ENCODE measurements at regions not wholly inside any gene's neighbourhood (a gene's known extent, or its start where the extent isn't known, plus 50 kb on each side); places are given as distances from the start of the nearest gene placed in this dataset.
"Not testable (repeated sequence)": the region's sequence is repeated elsewhere in the genome, so short reads cannot be mapped to it uniquely, and the experiment has no call there.

DNA sequence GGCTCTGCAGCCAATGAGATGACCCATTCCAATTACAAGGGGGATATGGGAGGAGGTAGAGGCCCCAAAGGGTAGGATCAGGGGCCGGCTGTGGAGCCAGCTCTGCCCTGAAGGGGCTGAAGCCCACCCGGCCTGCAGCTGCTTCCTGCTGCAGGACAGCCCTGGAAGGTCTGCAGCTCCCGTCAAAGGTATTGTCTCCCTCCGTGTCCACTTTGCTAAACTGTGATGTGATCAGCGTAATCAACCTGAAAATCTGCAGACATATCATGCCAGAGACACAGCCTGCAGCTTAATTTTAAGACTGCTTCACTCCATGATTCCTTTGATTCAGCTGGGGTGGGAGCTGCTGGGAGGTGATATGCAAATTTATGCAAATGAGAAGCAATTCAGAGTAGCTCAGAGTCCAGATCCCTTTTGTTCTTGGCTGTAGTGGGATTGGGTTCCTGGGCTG is 90.7 kb downstream of the GADD45G start:
- no peaks in the 10 kb centered on the region for H3K36me3 ChIP-seq (ENCODE audit: insufficient read depth)
- no peak overlapping the region for H2AFZ ChIP-seq
- H3K27ac Mint-ChIP-seq: peak overlapping the region; percentile 81; the same call in 1 of the 2 replicates
- peaks cover 20% of the 10 kb centered on the region for H3K4me1 ChIP-seq (ENCODE audit: insufficient read depth)
- H3K27me3 Mint-ChIP-seq (ENCODE audit: insufficient read depth, low read depth, poor library complexity): peaks cover 18% of the 10 kb centered on the region
- peak overlapping the region; percentile 41; the same call in 2 of the 3 replicates for H3K4me3 Mint-ChIP-seq
- TF ChIP-seq, protein P1, sequence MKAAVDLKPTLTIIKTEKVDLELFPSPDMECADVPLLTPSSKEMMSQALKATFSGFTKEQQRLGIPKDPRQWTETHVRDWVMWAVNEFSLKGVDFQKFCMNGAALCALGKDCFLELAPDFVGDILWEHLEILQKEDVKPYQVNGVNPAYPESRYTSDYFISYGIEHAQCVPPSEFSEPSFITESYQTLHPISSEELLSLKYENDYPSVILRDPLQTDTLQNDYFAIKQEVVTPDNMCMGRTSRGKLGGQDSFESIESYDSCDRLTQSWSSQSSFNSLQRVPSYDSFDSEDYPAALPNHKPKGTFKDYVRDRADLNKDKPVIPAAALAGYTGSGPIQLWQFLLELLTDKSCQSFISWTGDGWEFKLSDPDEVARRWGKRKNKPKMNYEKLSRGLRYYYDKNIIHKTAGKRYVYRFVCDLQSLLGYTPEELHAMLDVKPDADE (IDR thresholded peaks at IDR 0.05): no peak
- 0 out of 2 replicates have a peak, but pooled peaks have one; percentile 13 for TF ChIP-seq POLR2AphosphoS5 (IDR thresholded peaks at IDR 0.05; ENCODE audit: low read depth)
- TF ChIP-seq EZH2phosphoT487 (IDR thresholded peaks at IDR 0.05; ENCODE audit: unreplicated experiment): no peak
- no peak for TF ChIP-seq JUNB (IDR thresholded peaks at IDR 0.05; ENCODE audit: unreplicated experiment)
- no peak for TF ChIP-seq STAT1 (IDR thresholded peaks at IDR 0.05; ENCODE audit: unreplicated experiment)
- no peak for TF ChIP-seq NANOG (IDR thresholded peaks at IDR 0.05; ENCODE audit: borderline replicate concordance)
- TF ChIP-seq ZNF114 (CRISPR knock-in tag; IDR thresholded peaks at IDR 0.05): no peak
- TF ChIP-seq ZNF331 (CRISPR knock-in tag; IDR thresholded peaks at IDR 0.05; ENCODE audit: low read depth): no peak
- peaks cover 37% of the 10 kb centered on the region for H3K4me1 Mint-ChIP-seq
- no peaks in the 10 kb centered on the region for H3F3A ChIP-seq (replicated peaks; ENCODE audit: low read depth)
- no peaks in the 10 kb centered on the region for H4K20me1 ChIP-seq (replicated peaks; ENCODE audit: insufficient read depth)
- no peaks in the 10 kb centered on the region for H3K79me2 ChIP-seq (replicated peaks; ENCODE audit: insufficient read depth)
- H3K4me2 ChIP-seq: peak overlapping the region; percentile 31; the same call in 1 of the 2 replicates
- 0 out of 2 replicates have a peak overlapping the region, but pooled peaks have one; percentile 2 for H3K4me3 ChIP-seq
- H3K27me3 ChIP-seq (ENCODE audit: insufficient read depth): no peaks in the 10 kb centered on the region
- ATAC-seq (peak; percentile 94), DNase-seq (ENCODE audit: low spot score) (peak; percentile 80)
- H3K27ac ChIP-seq (ENCODE audit: low read depth): peak overlapping the region; percentile 1; the same call in 1 of the 2 replicates
- no peaks in the 10 kb centered on the region; the same call in 1 of the 2 replicates for H3K9me2 ChIP-seq (ENCODE audit: insufficient read depth)
- no peaks in the 10 kb centered on the region for H3K9me3 Mint-ChIP-seq
- no peaks in the 10 kb centered on the region; the same call in 1 of the 3 replicates for H3K36me3 Mint-ChIP-seq (ENCODE audit: low read depth)

DNA sequence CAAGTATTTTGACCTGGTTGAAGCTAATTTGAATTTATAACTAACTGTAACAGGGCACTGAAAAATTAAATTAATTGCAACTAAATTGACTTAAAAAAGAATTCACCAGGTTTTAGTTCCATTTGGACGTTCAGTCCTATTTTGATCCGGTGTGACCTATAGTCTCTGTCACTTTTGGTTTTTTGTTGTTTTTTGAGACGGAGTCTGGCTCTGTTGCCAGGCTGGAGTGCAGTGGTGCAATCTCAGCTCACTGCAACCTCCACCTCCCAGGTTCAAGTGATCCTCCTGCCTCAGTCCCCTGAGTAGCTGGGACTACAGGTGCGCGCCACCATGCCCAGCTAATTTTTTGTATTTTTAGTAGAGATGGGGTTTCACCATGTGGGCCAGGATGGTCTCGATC is 91.2 kb downstream of the GADD45G start:
- Histone ChIP-seq H3K4me2 (peak overlapping the region; percentile 31; the same call in 1 of the 2 replicates), H3K4me1 (ENCODE audit: insufficient read depth) (peaks cover 23% of the 10 kb centered on the region)
- peak overlapping the region; percentile 41; the same call in 2 of the 3 replicates for H3K4me3 Mint-ChIP-seq
- H2AFZ ChIP-seq; ATAC-seq; H3F3A ChIP-seq (replicated peaks; ENCODE audit: low read depth); H3K9me3 Mint-ChIP-seq; H3K27me3 ChIP-seq (ENCODE audit: insufficient read depth); DNase-seq (ENCODE audit: low spot score); H3K79me2 ChIP-seq (replicated peaks; ENCODE audit: insufficient read depth); H3K9me2 ChIP-seq (ENCODE audit: insufficient read depth); H3K4me3 ChIP-seq; H4K20me1 ChIP-seq (replicated peaks; ENCODE audit: insufficient read depth); H3K36me3 Mint-ChIP-seq (ENCODE audit: low read depth); H3K36me3 ChIP-seq (ENCODE audit: insufficient read depth); H3K27ac ChIP-seq (ENCODE audit: low read depth): not testable (repeated sequence)
- peaks cover 38% of the 10 kb centered on the region for H3K4me1 Mint-ChIP-seq
- peak overlapping the region; percentile 81; the same call in 1 of the 2 replicates for H3K27ac Mint-ChIP-seq
- peaks cover 15% of the 10 kb centered on the region for H3K27me3 Mint-ChIP-seq (ENCODE audit: insufficient read depth, low read depth, poor library complexity)

- no peaks in the 10 kb centered on the region for H3K79me2 ChIP-seq (replicated peaks; ENCODE audit: insufficient read depth)
- peaks cover 38% of the 10 kb centered on the region for H3K4me1 Mint-ChIP-seq
- H3K27me3 Mint-ChIP-seq (ENCODE audit: insufficient read depth, low read depth, poor library complexity): peaks cover 15% of the 10 kb centered on the region
- H3K4me3 ChIP-seq: no peak overlapping the region
- no peak overlapping the region for H3K4me3 Mint-ChIP-seq
- no peaks in the 10 kb centered on the region for H3F3A ChIP-seq (replicated peaks; ENCODE audit: low read depth)
- TF ChIP-seq NANOG (IDR thresholded peaks at IDR 0.05; ENCODE audit: borderline replicate concordance): no peak
- TF ChIP-seq, protein P2, sequence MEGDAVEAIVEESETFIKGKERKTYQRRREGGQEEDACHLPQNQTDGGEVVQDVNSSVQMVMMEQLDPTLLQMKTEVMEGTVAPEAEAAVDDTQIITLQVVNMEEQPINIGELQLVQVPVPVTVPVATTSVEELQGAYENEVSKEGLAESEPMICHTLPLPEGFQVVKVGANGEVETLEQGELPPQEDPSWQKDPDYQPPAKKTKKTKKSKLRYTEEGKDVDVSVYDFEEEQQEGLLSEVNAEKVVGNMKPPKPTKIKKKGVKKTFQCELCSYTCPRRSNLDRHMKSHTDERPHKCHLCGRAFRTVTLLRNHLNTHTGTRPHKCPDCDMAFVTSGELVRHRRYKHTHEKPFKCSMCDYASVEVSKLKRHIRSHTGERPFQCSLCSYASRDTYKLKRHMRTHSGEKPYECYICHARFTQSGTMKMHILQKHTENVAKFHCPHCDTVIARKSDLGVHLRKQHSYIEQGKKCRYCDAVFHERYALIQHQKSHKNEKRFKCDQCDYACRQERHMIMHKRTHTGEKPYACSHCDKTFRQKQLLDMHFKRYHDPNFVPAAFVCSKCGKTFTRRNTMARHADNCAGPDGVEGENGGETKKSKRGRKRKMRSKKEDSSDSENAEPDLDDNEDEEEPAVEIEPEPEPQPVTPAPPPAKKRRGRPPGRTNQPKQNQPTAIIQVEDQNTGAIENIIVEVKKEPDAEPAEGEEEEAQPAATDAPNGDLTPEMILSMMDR (conservative IDR thresholded peaks at IDR 0.05; ENCODE audit: low read depth in 2 of 2): no peak
- TF ChIP-seq CREB1 (CRISPR knock-in tag; IDR thresholded peaks at IDR 0.05; ENCODE audit: low read depth): no peak
- no peak for TF ChIP-seq ZNF331 (CRISPR knock-in tag; IDR thresholded peaks at IDR 0.05; ENCODE audit: low read depth)
- TF ChIP-seq STAT1 (IDR thresholded peaks at IDR 0.05; ENCODE audit: unreplicated experiment): no peak
- no peak for DNase-seq (ENCODE audit: low spot score)
- ATAC-seq: no peak
- no peaks in the 10 kb centered on the region for H3K9me3 Mint-ChIP-seq
- peaks cover 29% of the 10 kb centered on the region for H3K4me1 ChIP-seq (ENCODE audit: insufficient read depth)
- no peak overlapping the region for H2AFZ ChIP-seq
- H3K27ac Mint-ChIP-seq: no peak overlapping the region
- no peaks in the 10 kb centered on the region for H3K36me3 ChIP-seq (ENCODE audit: insufficient read depth)
- H3K27me3 ChIP-seq (ENCODE audit: insufficient read depth): no peaks in the 10 kb centered on the region
- no peak overlapping the region for H3K4me2 ChIP-seq
- H3K9me2 ChIP-seq (ENCODE audit: insufficient read depth): no peaks in the 10 kb centered on the region; the same call in 1 of the 2 replicates
- no peaks in the 10 kb centered on the region; the same call in 1 of the 3 replicates for H3K36me3 Mint-ChIP-seq (ENCODE audit: low read depth)
- H4K20me1 ChIP-seq (replicated peaks; ENCODE audit: insufficient read depth): no peaks in the 10 kb centered on the region
- H3K27ac ChIP-seq (ENCODE audit: low read depth): no peak overlapping the region
These were observed 92.0 kb downstream of the GADD45G start for GRCh38 chr9:89696780-89697179.

All from GM23338 (cell line).